ENCODE measurements at regions not wholly inside any gene's neighbourhood (a gene's known extent, or its start where the extent isn't known, plus 50 kb on each side); places are given as distances from the start of the nearest gene placed in this dataset.

- H3K4me3 ChIP-seq (ENCODE audit: low read depth, low read length), result no peak overlapping the region
- no peak for DNase-seq (ENCODE audit: low read depth)
- no peak for TF ChIP-seq CTCF (IDR thresholded peaks at IDR 0.05; ENCODE audit: low read depth, low read length, missing control alignments)
These were observed 350.9 kb downstream of the SMOC2 start for GRCh38 chr6:168791917-168792316.

- no peak for DNase-seq (ENCODE audit: low read depth)
- no peak overlapping the region for H3K4me3 ChIP-seq (ENCODE audit: low read depth, low read length)
- TF ChIP-seq CTCF (IDR thresholded peaks at IDR 0.05; ENCODE audit: low read depth, low read length, missing control alignments), result no peak
These were observed 348.7 kb downstream of the SMOC2 start for GRCh38 chr6:168789699-168790098.

- H3K4me3 ChIP-seq (ENCODE audit: low read depth, low read length), result no peak overlapping the region
- no peak for DNase-seq (ENCODE audit: low read depth)
- TF ChIP-seq CTCF (IDR thresholded peaks at IDR 0.05; ENCODE audit: low read depth, low read length, missing control alignments), result no peak
These were observed 344.9 kb downstream of the SMOC2 start for GRCh38 chr6:168785720-168786511.

- DNase-seq (ENCODE audit: low read depth), result no peak
- TF ChIP-seq CTCF (IDR thresholded peaks at IDR 0.05; ENCODE audit: low read depth, low read length, missing control alignments), result no peak
- H3K4me3 ChIP-seq (ENCODE audit: low read depth, low read length), result no peak overlapping the region
These were observed 343.4 kb downstream of the SMOC2 start for GRCh38 chr6:168784426-168784825.

- no peak for TF ChIP-seq CTCF (IDR thresholded peaks at IDR 0.05; ENCODE audit: low read depth, low read length, missing control alignments)
- no peak for DNase-seq (ENCODE audit: low read depth)
- no peak overlapping the region for H3K4me3 ChIP-seq (ENCODE audit: low read depth, low read length)
These were observed 342.7 kb downstream of the SMOC2 start for GRCh38 chr6:168783720-168784119.

GRCh38 chr6:168782187-168782751 lies 341.3 kb downstream of the SMOC2 start:
- DNase-seq (ENCODE audit: low read depth), result no peak
- no peak overlapping the region for H3K4me3 ChIP-seq (ENCODE audit: low read depth, low read length)
- TF ChIP-seq CTCF (IDR thresholded peaks at IDR 0.05; ENCODE audit: low read depth, low read length, missing control alignments), result no peak

GRCh38 chr6:168778201-168778600 lies 337.2 kb downstream of the SMOC2 start:
- no peak for DNase-seq (ENCODE audit: low read depth)

More at GRCh38 chr6:168778201-168778600, 337.2 kb downstream of the SMOC2 start:
- H3K4me3 ChIP-seq (ENCODE audit: low read depth, low read length), result no peak overlapping the region
- TF ChIP-seq CTCF (IDR thresholded peaks at IDR 0.05; ENCODE audit: low read depth, low read length, missing control alignments), result no peak
